ENCODE measurements at regions not wholly inside any gene's neighbourhood (a gene's known extent, or its start where the extent isn't known, plus 50 kb on each side); places are given as distances from the start of the nearest gene placed in this dataset.

- Histone ChIP-seq H3K9ac (ENCODE audit: low read length in 3 of 3) (no peak overlapping the region), H3K27me3 (ENCODE audit: control insufficient read depth, insufficient read depth, low read length) (no peaks in the 10 kb centered on the region), H3K27ac (ENCODE audit: low read depth in 2 of 2, low read length in 2 of 2) (no peak overlapping the region), H3K9me3 (ENCODE audit: control insufficient read depth in 2 of 3, insufficient read depth in 1 of 3, low read length in 3 of 3) (no peaks in the 10 kb centered on the region), H3K4me3 (ENCODE audit: low read length in 3 of 3) (no peak overlapping the region), H3K36me3 (ENCODE audit: control insufficient read depth in 2 of 3, insufficient read depth in 3 of 3, low read length in 3 of 3) (no peaks in the 10 kb centered on the region), H3K4me1 (ENCODE audit: control insufficient read depth in 2 of 3, insufficient read depth in 2 of 3, low read depth in 1 of 3, low read length in 3 of 3) (no peaks in the 10 kb centered on the region)
- TF ChIP-seq, protein P1, sequence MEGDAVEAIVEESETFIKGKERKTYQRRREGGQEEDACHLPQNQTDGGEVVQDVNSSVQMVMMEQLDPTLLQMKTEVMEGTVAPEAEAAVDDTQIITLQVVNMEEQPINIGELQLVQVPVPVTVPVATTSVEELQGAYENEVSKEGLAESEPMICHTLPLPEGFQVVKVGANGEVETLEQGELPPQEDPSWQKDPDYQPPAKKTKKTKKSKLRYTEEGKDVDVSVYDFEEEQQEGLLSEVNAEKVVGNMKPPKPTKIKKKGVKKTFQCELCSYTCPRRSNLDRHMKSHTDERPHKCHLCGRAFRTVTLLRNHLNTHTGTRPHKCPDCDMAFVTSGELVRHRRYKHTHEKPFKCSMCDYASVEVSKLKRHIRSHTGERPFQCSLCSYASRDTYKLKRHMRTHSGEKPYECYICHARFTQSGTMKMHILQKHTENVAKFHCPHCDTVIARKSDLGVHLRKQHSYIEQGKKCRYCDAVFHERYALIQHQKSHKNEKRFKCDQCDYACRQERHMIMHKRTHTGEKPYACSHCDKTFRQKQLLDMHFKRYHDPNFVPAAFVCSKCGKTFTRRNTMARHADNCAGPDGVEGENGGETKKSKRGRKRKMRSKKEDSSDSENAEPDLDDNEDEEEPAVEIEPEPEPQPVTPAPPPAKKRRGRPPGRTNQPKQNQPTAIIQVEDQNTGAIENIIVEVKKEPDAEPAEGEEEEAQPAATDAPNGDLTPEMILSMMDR (IDR thresholded peaks at IDR 0.05; ENCODE audit: borderline replicate concordance, extremely low read depth, insufficient read depth): no peak
- intact Hi-C loops (cut with DNase I): no loop called here
- no peak for DNase-seq
- no peak for FAIRE-seq
Observed at GRCh38 chr2:78589871-78590270, 435.6 kb upstream of the REG3G start.

- no peaks in the 10 kb centered on the region for H3K4me1 ChIP-seq (ENCODE audit: control insufficient read depth in 2 of 3, insufficient read depth in 2 of 3, low read depth in 1 of 3, low read length in 3 of 3)
- no peaks in the 10 kb centered on the region for H3K36me3 ChIP-seq (ENCODE audit: control insufficient read depth in 2 of 3, insufficient read depth in 3 of 3, low read length in 3 of 3)
- no peak overlapping the region for H3K4me3 ChIP-seq (ENCODE audit: low read length in 3 of 3)
- DNase-seq (no peak), FAIRE-seq (no peak)
- H3K27ac ChIP-seq (ENCODE audit: low read depth in 2 of 2, low read length in 2 of 2): no peak overlapping the region
- peaks cover 0 to 3% (median 0%) of the 10 kb centered on the region in 3 donors for H3K9me3 ChIP-seq (ENCODE audit: control insufficient read depth in 2 of 3, insufficient read depth in 1 of 3, low read length in 3 of 3)
- no peak overlapping the region for H3K9ac ChIP-seq (ENCODE audit: low read length in 3 of 3)
- TF ChIP-seq, protein P1 (IDR thresholded peaks at IDR 0.05; ENCODE audit: borderline replicate concordance, extremely low read depth, insufficient read depth): no peak
- no peaks in the 10 kb centered on the region for H3K27me3 ChIP-seq (ENCODE audit: control insufficient read depth, insufficient read depth, low read length)
- intact Hi-C loops (cut with DNase I): no loop called here
Observed at GRCh38 chr2:78592491-78592890, 433.0 kb upstream of the REG3G start.

DNA sequence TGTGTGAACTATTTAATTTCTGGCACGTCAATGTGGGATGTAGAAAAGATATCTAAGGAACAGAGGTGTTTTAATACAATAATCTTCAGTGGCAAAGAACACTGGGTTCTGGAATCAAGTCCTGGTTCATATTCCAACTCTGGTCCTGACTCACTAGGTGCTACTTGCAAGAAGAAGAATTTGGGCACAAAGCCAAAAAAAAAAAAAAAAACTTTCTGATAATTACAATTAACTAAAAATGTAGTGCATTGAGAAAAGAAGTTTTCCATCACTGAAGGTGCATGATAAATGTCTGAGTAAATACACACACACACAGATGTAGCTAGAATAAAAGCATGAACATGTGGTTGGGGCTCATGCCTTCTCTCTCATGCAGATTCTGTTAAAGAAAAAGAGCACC, 424.4 kb upstream of the REG3G start:
- H3K27me3 ChIP-seq (ENCODE audit: control insufficient read depth, insufficient read depth, low read length): no peaks in the 10 kb centered on the region
- TF ChIP-seq, protein P1 (IDR thresholded peaks at IDR 0.05; ENCODE audit: borderline replicate concordance, extremely low read depth, insufficient read depth): no peak
- H3K9ac ChIP-seq (ENCODE audit: low read length in 3 of 3): no peak overlapping the region
- H3K4me1 ChIP-seq (ENCODE audit: control insufficient read depth in 2 of 3, insufficient read depth in 2 of 3, low read depth in 1 of 3, low read length in 3 of 3): no peaks in the 10 kb centered on the region
- no peaks in the 10 kb centered on the region for H3K36me3 ChIP-seq (ENCODE audit: control insufficient read depth in 2 of 3, insufficient read depth in 3 of 3, low read length in 3 of 3)
- no peak overlapping the region for H3K4me3 ChIP-seq (ENCODE audit: low read length in 3 of 3)
- no peak overlapping the region for H3K27ac ChIP-seq (ENCODE audit: low read depth in 2 of 2, low read length in 2 of 2)
- intact Hi-C loops (cut with DNase I): no loop called here
- peaks cover 0 to 3% (median 0%) of the 10 kb centered on the region in 3 donors for H3K9me3 ChIP-seq (ENCODE audit: control insufficient read depth in 2 of 3, insufficient read depth in 1 of 3, low read length in 3 of 3)
- FAIRE-seq (no peak), DNase-seq (no peak)

DNA sequence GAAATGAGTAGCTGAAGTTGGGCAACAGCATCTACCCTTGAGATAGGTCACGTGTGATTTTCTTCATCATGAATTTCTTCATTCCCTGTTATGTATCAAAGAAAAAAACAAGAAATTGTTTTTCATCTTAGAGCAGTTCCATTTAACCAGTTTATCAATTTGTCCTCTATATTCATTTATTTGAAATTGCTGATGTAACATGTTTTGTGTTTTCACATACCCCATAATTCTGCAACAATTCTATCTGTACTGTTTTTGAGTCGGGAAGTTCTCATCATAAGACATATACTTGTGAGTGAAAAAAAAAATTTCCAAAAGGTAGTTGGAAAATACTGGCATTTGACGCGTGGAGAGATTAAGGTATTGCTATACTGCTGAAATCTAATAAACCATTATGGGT, 422.6 kb upstream of the REG3G start:
- Histone ChIP-seq H3K36me3 (ENCODE audit: control insufficient read depth in 2 of 3, insufficient read depth in 3 of 3, low read length in 3 of 3) (no peaks in the 10 kb centered on the region), H3K4me1 (ENCODE audit: control insufficient read depth in 2 of 3, insufficient read depth in 2 of 3, low read depth in 1 of 3, low read length in 3 of 3) (no peaks in the 10 kb centered on the region), H3K27ac (ENCODE audit: low read depth in 2 of 2, low read length in 2 of 2) (no peak overlapping the region), H3K27me3 (ENCODE audit: control insufficient read depth, insufficient read depth, low read length) (no peaks in the 10 kb centered on the region), H3K9ac (ENCODE audit: low read length in 3 of 3) (no peak overlapping the region), H3K4me3 (ENCODE audit: low read length in 3 of 3) (no peak overlapping the region), H3K9me3 (ENCODE audit: control insufficient read depth in 2 of 3, insufficient read depth in 1 of 3, low read length in 3 of 3) (no peaks in the 10 kb centered on the region)
- no peak for FAIRE-seq
- no peak for DNase-seq
- intact Hi-C loops (cut with DNase I): no loop called here
- TF ChIP-seq, protein P1 (IDR thresholded peaks at IDR 0.05; ENCODE audit: borderline replicate concordance, extremely low read depth, insufficient read depth): no peak

Measured in kidney (tissue), 13 donors.